ENCODE measurements at regions not wholly inside any gene's neighbourhood (a gene's known extent, or its start where the extent isn't known, plus 50 kb on each side); places are given as distances from the start of the nearest gene placed in this dataset.

GRCh38 chr5:12204761-12205160, 300.5 kb upstream of the CTNND2 start:
- no peaks in the 10 kb centered on the region for H3K36me3 ChIP-seq (replicated peaks; ENCODE audit: insufficient read depth, low read depth)
- WGBS (ENCODE audit: low lambda C conversion rate, missing lambda C conversion rate) = 92% methylated on average over 2 of the region's 2 CpGs
- H3K4me2 ChIP-seq = no peak overlapping the region
- no peaks in the 10 kb centered on the region for H3K9me2 ChIP-seq (replicated peaks; ENCODE audit: insufficient read depth)
- no peak for TF ChIP-seq EZH2 (IDR thresholded peaks at IDR 0.05; ENCODE audit: borderline replicate concordance)
- no peak for TF ChIP-seq EZH2phosphoT487 (IDR thresholded peaks at IDR 0.05; ENCODE audit: low read depth, severe bottlenecking, unreplicated experiment)
- TF ChIP-seq CTCF (IDR thresholded peaks at IDR 0.05; ENCODE audit: poor library complexity) = no peak
- DNase-seq (ENCODE audit: low spot score) = no peak
- H4K20me1 ChIP-seq (ENCODE audit: insufficient read depth, poor library complexity, severe bottlenecking) = no peaks in the 10 kb centered on the region
- H3K9me3 ChIP-seq (ENCODE audit: low read depth) = no peaks in the 10 kb centered on the region
- no peaks in the 10 kb centered on the region for H3K27me3 ChIP-seq
- no peaks in the 10 kb centered on the region for H3K4me1 ChIP-seq (ENCODE audit: insufficient read depth)
- no peak overlapping the region for H3K4me3 ChIP-seq
- no peak overlapping the region for H2AFZ ChIP-seq
- no peaks in the 10 kb centered on the region for H3K79me2 ChIP-seq
- no peak overlapping the region for H3K27ac ChIP-seq

GRCh38 chr5:12193536-12193935, 289.3 kb upstream of the CTNND2 start:
- Histone ChIP-seq H2AFZ (no peak overlapping the region), H3K27ac (no peak overlapping the region), H3K27me3 (no peaks in the 10 kb centered on the region), H3K36me3 (replicated peaks; ENCODE audit: insufficient read depth, low read depth) (no peaks in the 10 kb centered on the region), H3K9me2 (replicated peaks; ENCODE audit: insufficient read depth) (no peaks in the 10 kb centered on the region), H3K4me1 (ENCODE audit: insufficient read depth) (no peaks in the 10 kb centered on the region), H4K20me1 (ENCODE audit: insufficient read depth, poor library complexity, severe bottlenecking) (no peaks in the 10 kb centered on the region), H3K4me3 (no peak overlapping the region), H3K79me2 (no peaks in the 10 kb centered on the region), H3K9me3 (ENCODE audit: low read depth) (no peaks in the 10 kb centered on the region), H3K4me2 (no peak overlapping the region)
- TF ChIP-seq EZH2 (IDR thresholded peaks at IDR 0.05; ENCODE audit: borderline replicate concordance) (no peak), CTCF (IDR thresholded peaks at IDR 0.05; ENCODE audit: poor library complexity) (no peak), EZH2phosphoT487 (IDR thresholded peaks at IDR 0.05; ENCODE audit: low read depth, severe bottlenecking, unreplicated experiment) (no peak)
- no peak for DNase-seq (ENCODE audit: low spot score)
- WGBS (ENCODE audit: low lambda C conversion rate, missing lambda C conversion rate) = 91% methylated on average over 9 of the region's 9 CpGs

- no peaks in the 10 kb centered on the region for H3K9me3 ChIP-seq (ENCODE audit: low read depth)
- no peak overlapping the region for H2AFZ ChIP-seq
- no peaks in the 10 kb centered on the region for H3K36me3 ChIP-seq (replicated peaks; ENCODE audit: insufficient read depth, low read depth)
- H3K4me3 ChIP-seq = no peak overlapping the region
- TF ChIP-seq EZH2phosphoT487 (IDR thresholded peaks at IDR 0.05; ENCODE audit: low read depth, severe bottlenecking, unreplicated experiment) = no peak
- no peak for TF ChIP-seq EZH2 (IDR thresholded peaks at IDR 0.05; ENCODE audit: borderline replicate concordance)
- no peak for TF ChIP-seq CTCF (IDR thresholded peaks at IDR 0.05; ENCODE audit: poor library complexity)
- H3K27me3 ChIP-seq = no peaks in the 10 kb centered on the region
- no peaks in the 10 kb centered on the region for H3K79me2 ChIP-seq
- WGBS (ENCODE audit: low lambda C conversion rate, missing lambda C conversion rate) = 83% methylated on average over 6 of the region's 6 CpGs
- no peaks in the 10 kb centered on the region for H3K4me1 ChIP-seq (ENCODE audit: insufficient read depth)
- no peak overlapping the region for H3K27ac ChIP-seq
- H3K4me2 ChIP-seq = no peak overlapping the region
- no peaks in the 10 kb centered on the region for H3K9me2 ChIP-seq (replicated peaks; ENCODE audit: insufficient read depth)
- no peaks in the 10 kb centered on the region for H4K20me1 ChIP-seq (ENCODE audit: insufficient read depth, poor library complexity, severe bottlenecking)
- DNase-seq (ENCODE audit: low spot score) = no peak
Measured at GRCh38 chr5:12183003-12183402, 278.8 kb upstream of the CTNND2 start.

GRCh38 chr5:12177851-12178250, 273.6 kb upstream of the CTNND2 start:
- no peak for DNase-seq (ENCODE audit: low spot score)
- H3K9me2 ChIP-seq (replicated peaks; ENCODE audit: insufficient read depth) = no peaks in the 10 kb centered on the region
- TF ChIP-seq CTCF (IDR thresholded peaks at IDR 0.05; ENCODE audit: poor library complexity) (no peak), EZH2 (IDR thresholded peaks at IDR 0.05; ENCODE audit: borderline replicate concordance) (no peak), EZH2phosphoT487 (IDR thresholded peaks at IDR 0.05; ENCODE audit: low read depth, severe bottlenecking, unreplicated experiment) (no peak)

More at GRCh38 chr5:12177851-12178250, 273.6 kb upstream of the CTNND2 start:
- H2AFZ ChIP-seq = no peak overlapping the region
- no peak overlapping the region for H3K4me3 ChIP-seq
- no peaks in the 10 kb centered on the region for H3K4me1 ChIP-seq (ENCODE audit: insufficient read depth)
- no peaks in the 10 kb centered on the region for H3K9me3 ChIP-seq (ENCODE audit: low read depth)
- H3K27me3 ChIP-seq = no peaks in the 10 kb centered on the region
- no peak overlapping the region for H3K27ac ChIP-seq
- H3K4me2 ChIP-seq = no peak overlapping the region
- no peaks in the 10 kb centered on the region for H3K36me3 ChIP-seq (replicated peaks; ENCODE audit: insufficient read depth, low read depth)
- H3K79me2 ChIP-seq = no peaks in the 10 kb centered on the region
- no peaks in the 10 kb centered on the region for H4K20me1 ChIP-seq (ENCODE audit: insufficient read depth, poor library complexity, severe bottlenecking)

Measured in hepatocyte (in vitro differentiated cells).